ENCODE measurements at regions not wholly inside any gene's neighbourhood (a gene's known extent, or its start where the extent isn't known, plus 50 kb on each side); places are given as distances from the start of the nearest gene placed in this dataset.

- TF ChIP-seq CTCF (IDR thresholded peaks at IDR 0.05) (no peak), POLR2A (IDR thresholded peaks at IDR 0.05) (no peak)
These were observed 184.3 kb downstream of the NAA11 start for GRCh38 chr4:79141530-79141929.
